Thyroid gland (tissue), 4 donors: ENCODE measurements at regions not wholly inside any gene's neighbourhood (a gene's known extent, or its start where the extent isn't known, plus 50 kb on each side); places are given as distances from the start of the nearest gene placed in this dataset.

ENCODE experiments used
- POLR2A ChIP-seq, 2 donors: fragments of 450-650 bp; IDR thresholded peaks; one replicate each; pipeline ENCODE4 v1.6.1; 2017; ENCODE audit warnings: antibody characterized with exemption in 2 of 2, mild to moderate bottlenecking in 2 of 2, moderate library complexity in 1 of 2
- TF ChIP-seq, protein P1 (sequence below), 6 experiments: fragments of 200-600 bp in 3 of 6; fragments of 450-650 bp in 3 of 6; sonication (generic) in 3 of 6; IDR thresholded peaks; one replicate each; pipeline ENCODE4 v1.5.1; 2016 to 2019; ENCODE audit warnings: antibody characterized with exemption in 6 of 6, mild to moderate bottlenecking in 2 of 6, inconsistent platforms in 1 of 6, moderate library complexity in 1 of 6

DNA sequence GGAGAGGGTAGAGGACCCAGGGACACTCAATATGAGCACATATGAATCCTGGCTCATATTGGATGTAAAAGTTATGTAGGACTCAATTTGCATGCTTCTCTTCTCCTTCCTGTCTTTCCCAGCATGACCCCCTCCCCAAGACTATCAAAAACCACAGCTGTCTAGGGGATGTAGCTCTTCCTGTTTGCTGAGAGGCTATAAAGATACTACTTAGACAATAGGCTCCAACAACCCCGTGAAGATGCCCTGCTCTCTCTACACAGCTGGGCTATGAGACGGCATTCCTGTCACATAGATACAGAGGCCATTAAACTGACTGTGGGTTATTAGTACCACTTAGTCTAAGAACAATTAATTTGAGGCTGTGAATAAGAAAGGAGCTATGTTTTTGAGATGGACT is 56.5 kb upstream of the PCSK1 start:
- TF ChIP-seq, protein P1, sequence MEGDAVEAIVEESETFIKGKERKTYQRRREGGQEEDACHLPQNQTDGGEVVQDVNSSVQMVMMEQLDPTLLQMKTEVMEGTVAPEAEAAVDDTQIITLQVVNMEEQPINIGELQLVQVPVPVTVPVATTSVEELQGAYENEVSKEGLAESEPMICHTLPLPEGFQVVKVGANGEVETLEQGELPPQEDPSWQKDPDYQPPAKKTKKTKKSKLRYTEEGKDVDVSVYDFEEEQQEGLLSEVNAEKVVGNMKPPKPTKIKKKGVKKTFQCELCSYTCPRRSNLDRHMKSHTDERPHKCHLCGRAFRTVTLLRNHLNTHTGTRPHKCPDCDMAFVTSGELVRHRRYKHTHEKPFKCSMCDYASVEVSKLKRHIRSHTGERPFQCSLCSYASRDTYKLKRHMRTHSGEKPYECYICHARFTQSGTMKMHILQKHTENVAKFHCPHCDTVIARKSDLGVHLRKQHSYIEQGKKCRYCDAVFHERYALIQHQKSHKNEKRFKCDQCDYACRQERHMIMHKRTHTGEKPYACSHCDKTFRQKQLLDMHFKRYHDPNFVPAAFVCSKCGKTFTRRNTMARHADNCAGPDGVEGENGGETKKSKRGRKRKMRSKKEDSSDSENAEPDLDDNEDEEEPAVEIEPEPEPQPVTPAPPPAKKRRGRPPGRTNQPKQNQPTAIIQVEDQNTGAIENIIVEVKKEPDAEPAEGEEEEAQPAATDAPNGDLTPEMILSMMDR (IDR thresholded peaks at IDR 0.05): no peak
- TF ChIP-seq POLR2A (IDR thresholded peaks at IDR 0.05): no peak
